Neural cell (in vitro differentiated cells): ENCODE measurements at regions not wholly inside any gene's neighbourhood (a gene's known extent, or its start where the extent isn't known, plus 50 kb on each side); places are given as distances from the start of the nearest gene placed in this dataset.

ENCODE experiments used
- H2AFZ ChIP-seq: fragments of 200-600, 300-800 bp; sonication (generic), shearing (Covaris generic); 2 replicates; pipeline ENCODE4 v1.6.0; 2014; ENCODE audit warnings: low read depth, mild to moderate bottlenecking, antibody characterized with exemption, low read length, moderate library complexity
- H3F3A ChIP-seq: fragments of 200-600 bp; shearing (Covaris generic); 2 replicates; pipeline ENCODE4 v1.6.1; 2016; ENCODE audit warnings: mild to moderate bottlenecking, moderate library complexity, mixed read lengths, antibody characterized with exemption, low read length; ENCODE audit not compliant: insufficient read depth, poor library complexity, severe bottlenecking
- H3K27ac ChIP-seq: fragments of 200-600, 300-800 bp; sonication (generic), shearing (Covaris generic); 2 replicates; pipeline ENCODE4 v1.5.1; 2014; ENCODE audit warnings: mild to moderate bottlenecking, low read length, moderate library complexity
- H3K27me3 ChIP-seq: fragments of 300-800, 200-600 bp; sonication (generic), shearing (Covaris generic); 2 replicates; pipeline ENCODE4 v1.6.0; 2014; ENCODE audit warnings: mild to moderate bottlenecking, low read depth, low read length, moderate library complexity; ENCODE audit not compliant: insufficient read depth
- H3K36me3 ChIP-seq: fragments of 300-800, 200-600 bp; sonication (generic), shearing (Covaris generic); 2 replicates; pipeline ENCODE4 v1.5.1; 2014; ENCODE audit warnings: mild to moderate bottlenecking, antibody characterized with exemption, low read length, moderate library complexity; ENCODE audit not compliant: insufficient read depth
- H3K4me2 ChIP-seq: fragments of 300-800, 200-600 bp; sonication (generic), shearing (Covaris generic); 2 replicates; pipeline ENCODE4 v1.6.0; 2014; ENCODE audit warnings: mild to moderate bottlenecking, low read length
- H3K4me3 ChIP-seq: fragments of 300-800, 200-600 bp; sonication (generic), shearing (Covaris generic); 2 replicates; pipeline ENCODE4 v1.5.1; 2014; ENCODE audit warnings: mild to moderate bottlenecking, low read length, moderate library complexity
- H3K79me2 ChIP-seq: fragments of 200-600 bp; shearing (Covaris generic); replicated peaks from 2 replicates; pipeline ENCODE4 v1.6.0; 2014; ENCODE audit warnings: mild to moderate bottlenecking, low read length, moderate library complexity; ENCODE audit not compliant: insufficient read depth
- H3K9ac ChIP-seq: fragments of 300-800, 200-600 bp; sonication (generic), shearing (Covaris generic); 2 replicates; pipeline ENCODE4 v1.6.1; 2016; ENCODE audit warnings: mild to moderate bottlenecking, low read length, mixed read lengths
- H3K9me2 ChIP-seq: fragments of 200-600 bp; shearing (Covaris generic); 2 replicates; pipeline ENCODE4 v1.6.1; 2016; ENCODE audit warnings: mild to moderate bottlenecking, low read length, mixed read lengths; ENCODE audit not compliant: insufficient read depth
- H3K9me3 ChIP-seq: fragments of 200-600, 300-800 bp; sonication (generic), shearing (Covaris generic); 2 replicates; pipeline ENCODE4 v1.6.1; 2016; ENCODE audit warnings: mild to moderate bottlenecking, mixed run types, low read length, moderate library complexity, mixed read lengths
- H4K20me1 ChIP-seq: fragments of 200-600 bp; shearing (Covaris generic); 2 replicates; pipeline ENCODE4 v1.6.1; 2016; ENCODE audit warnings: mild to moderate bottlenecking, mixed run types; ENCODE audit not compliant: insufficient read depth
- CTCF ChIP-seq: fragments of 450-650 bp; IDR thresholded peaks from 2 replicates; pipeline ENCODE4 v1.5.1; 2014; ENCODE audit warnings: antibody characterized with exemption, mild to moderate bottlenecking, moderate library complexity; ENCODE audit not compliant: poor library complexity, severe bottlenecking
- EP300 ChIP-seq: fragments of 450-650 bp; conservative IDR thresholded peaks from 2 replicates; pipeline ENCODE4 v1.6.1; 2014; ENCODE audit warnings: antibody characterized with exemption, mild to moderate bottlenecking, moderate library complexity; ENCODE audit not compliant: poor library complexity, severe bottlenecking
- EZH2 ChIP-seq: fragments of 200-600, 300-800 bp; shearing (Covaris generic), sonication (generic); IDR thresholded peaks from 2 replicates; pipeline ENCODE4 v1.6.1; 2014; ENCODE audit warnings: antibody characterized with exemption, low read length, borderline replicate concordance, mild to moderate bottlenecking; ENCODE audit not compliant: insufficient read depth, poor library complexity, severe bottlenecking
- MXI1 ChIP-seq: fragments of 450-650 bp; conservative IDR thresholded peaks from 2 replicates; pipeline ENCODE4 v1.6.1; 2014; ENCODE audit warnings: antibody characterized with exemption, mild to moderate bottlenecking; ENCODE audit not compliant: poor library complexity, severe bottlenecking
- POLR2AphosphoS5 ChIP-seq: IDR thresholded peaks from 2 replicates; pipeline ENCODE4 v1.6.1; 2012
- RAD21 ChIP-seq: fragments of 450-650 bp; conservative IDR thresholded peaks from 2 replicates; pipeline ENCODE4 v1.6.1; 2014; ENCODE audit warnings: antibody characterized with exemption, mild to moderate bottlenecking, moderate library complexity
- REST ChIP-seq: IDR thresholded peaks from 2 replicates; pipeline ENCODE4 v1.6.1; 2012; ENCODE audit warnings: borderline replicate concordance
- SMC3 ChIP-seq: fragments of 450-650 bp; conservative IDR thresholded peaks from 2 replicates; pipeline ENCODE4 v1.6.1; 2014; ENCODE audit warnings: antibody characterized with exemption, mild to moderate bottlenecking, moderate library complexity; ENCODE audit not compliant: poor library complexity
- TAF1 ChIP-seq: IDR thresholded peaks from 2 replicates; pipeline ENCODE4 v1.6.1; 2012; ENCODE audit warnings: low read depth

- Histone ChIP-seq H3K4me3 (no peak overlapping the region), H4K20me1 (no peaks in the 10 kb centered on the region), H3K36me3 (no peaks in the 10 kb centered on the region), H3K79me2 (no peaks in the 10 kb centered on the region), H3K4me2 (no peak overlapping the region), H3K9ac (no peak overlapping the region), H3K27ac (no peak overlapping the region), H3K9me2 (no peaks in the 10 kb centered on the region), H3F3A (no peaks in the 10 kb centered on the region), H3K27me3 (no peaks in the 10 kb centered on the region), H2AFZ (no peak overlapping the region), H3K9me3 (no peaks in the 10 kb centered on the region)
- TF ChIP-seq EZH2 (no peak), RAD21 (no peak), TAF1 (no peak), MXI1 (no peak), POLR2AphosphoS5 (no peak), REST (no peak), EP300 (no peak)
Measured at GRCh38 chr20:48219306-48219705, 434.0 kb upstream of the SULF2 start.

GRCh38 chr20:48217190-48217589 lies 431.9 kb upstream of the SULF2 start:
- Histone ChIP-seq H3K27ac (no peak overlapping the region), H2AFZ (no peak overlapping the region), H3K4me2 (no peak overlapping the region), H3K9me2 (no peaks in the 10 kb centered on the region), H3K27me3 (no peaks in the 10 kb centered on the region), H3K79me2 (no peaks in the 10 kb centered on the region), H4K20me1 (no peaks in the 10 kb centered on the region), H3K36me3 (no peaks in the 10 kb centered on the region), H3F3A (no peaks in the 10 kb centered on the region), H3K9me3 (no peaks in the 10 kb centered on the region), H3K4me3 (no peak overlapping the region), H3K9ac (no peak overlapping the region)
- no peak for TF ChIP-seq TAF1
- TF ChIP-seq EZH2 = no peak
- TF ChIP-seq SMC3 = no peak
- no peak for TF ChIP-seq RAD21
- TF ChIP-seq POLR2AphosphoS5 = no peak
- TF ChIP-seq REST = no peak
- TF ChIP-seq EP300 = no peak
- no peak for TF ChIP-seq MXI1
- no peak for TF ChIP-seq CTCF
